Activated T-cell treated with anti-CD3 and anti-CD28 coated beads, Interleukin-2, amount 50 U/mL, for 1 hour (primary cell): ENCODE measurements at regions not wholly inside any gene's neighbourhood (a gene's known extent, or its start where the extent isn't known, plus 50 kb on each side); places are given as distances from the start of the nearest gene placed in this dataset.
"Not testable (repeated sequence)": the region's sequence is repeated elsewhere in the genome, so short reads cannot be mapped to it uniquely, and the experiment has no call there.

Experiments used
- DNase-seq: peaks from one replicate; pipeline ENCODE4 v3.0.0-alpha.2; 2020

DNA sequence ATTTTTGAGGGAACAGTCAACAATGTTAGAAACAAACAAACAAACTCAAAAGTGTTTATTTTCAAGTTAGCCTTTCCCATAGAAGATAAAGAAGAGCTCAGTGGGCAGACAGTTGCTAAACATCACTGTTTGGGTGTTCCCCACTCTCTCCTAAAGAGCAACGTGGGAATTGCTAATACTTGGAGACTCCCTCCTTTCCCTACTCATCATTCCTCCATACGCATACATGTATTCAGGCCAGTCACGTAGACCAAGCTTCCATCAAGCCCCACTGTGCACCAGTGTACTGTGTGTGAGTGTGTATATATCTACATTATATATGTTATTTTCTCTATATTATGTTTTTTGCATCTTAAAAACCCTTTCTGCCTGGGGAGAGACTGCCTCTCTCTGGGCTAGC lies 115.0 kb upstream of the EGFLAM start:
- no peak for DNase-seq

GRCh38 chr5:38141665-38142064 lies 116.7 kb upstream of the EGFLAM start:
- DNase-seq: no peak

- DNase-seq: no peak
These were observed 119.8 kb upstream of the EGFLAM start for GRCh38 chr5:38138574-38138973.

DNA sequence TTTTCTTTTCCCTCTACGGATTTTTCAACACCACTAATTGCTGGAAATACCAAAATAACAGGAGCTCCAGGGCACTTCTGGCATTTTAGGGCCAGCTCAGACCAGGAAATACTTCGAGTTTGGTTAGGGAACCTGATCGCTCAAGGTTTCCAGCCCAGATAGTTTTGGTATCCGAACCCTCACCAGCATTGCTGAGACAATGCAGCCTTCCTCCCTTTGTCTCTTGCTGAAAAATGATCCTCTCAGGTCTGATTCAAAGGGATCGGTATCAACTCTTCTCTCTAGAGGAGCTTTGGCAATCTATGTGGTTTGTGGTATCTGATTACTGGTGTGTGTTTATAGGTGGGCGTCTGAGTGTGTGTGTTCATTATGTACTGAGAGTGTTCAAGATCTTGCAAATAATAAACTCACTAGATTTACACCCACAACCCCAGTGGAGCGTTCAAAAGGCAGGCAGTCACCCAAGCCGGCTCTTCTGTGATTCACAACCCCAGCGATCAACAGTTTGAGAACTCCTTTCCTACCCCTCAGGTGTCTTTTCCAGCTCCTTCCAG lies 122.8 kb upstream of the EGFLAM start:
- no peak for DNase-seq

GRCh38 chr5:38134810-38135209 lies 123.5 kb upstream of the EGFLAM start:
- DNase-seq: no peak

- DNase-seq: not testable (repeated sequence)
These were observed 124.1 kb upstream of the EGFLAM start for GRCh38 chr5:38134294-38134693.

DNA sequence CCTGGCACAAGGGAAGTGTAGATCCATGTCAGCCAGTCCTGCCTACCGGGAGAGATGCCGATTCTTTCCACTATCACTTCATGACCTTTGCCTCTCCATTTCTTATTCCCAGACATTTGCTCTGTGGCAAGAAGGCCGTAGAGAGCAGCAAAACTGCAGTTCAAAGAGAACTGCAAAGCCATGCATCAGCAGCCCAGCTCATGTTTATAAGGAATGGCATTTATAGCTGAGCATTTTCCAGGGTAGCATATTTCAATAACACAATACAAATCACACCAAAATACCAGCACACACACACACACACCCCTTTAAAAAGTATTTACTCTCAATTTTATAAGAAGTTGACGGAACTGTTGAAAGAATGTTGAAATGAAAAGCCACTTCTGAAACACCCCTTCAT lies 126.7 kb upstream of the EGFLAM start:
- DNase-seq: no peak

DNA sequence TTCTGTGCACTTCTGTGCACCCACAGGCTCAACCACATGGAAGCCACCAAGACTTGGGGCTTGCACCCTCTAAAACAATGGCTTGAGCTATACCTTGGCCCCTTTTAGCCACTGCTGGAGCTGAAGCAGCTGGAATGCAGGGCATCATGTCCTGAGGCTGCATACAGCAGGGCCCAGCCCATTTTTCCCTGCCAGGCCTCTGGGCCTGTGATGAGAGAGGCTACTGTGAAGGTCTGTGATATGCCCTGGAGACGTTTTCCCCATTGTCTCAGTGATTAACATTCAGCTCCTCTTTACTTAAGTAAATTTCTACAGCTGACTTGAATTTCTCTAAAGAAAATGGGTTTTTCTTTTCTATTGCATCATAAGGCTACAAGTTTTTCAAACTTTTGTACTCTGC lies 134.0 kb upstream of the EGFLAM start:
- no peak for DNase-seq

GRCh38 chr5:38121420-38121819 lies 136.9 kb upstream of the EGFLAM start:
- no peak for DNase-seq

DNA sequence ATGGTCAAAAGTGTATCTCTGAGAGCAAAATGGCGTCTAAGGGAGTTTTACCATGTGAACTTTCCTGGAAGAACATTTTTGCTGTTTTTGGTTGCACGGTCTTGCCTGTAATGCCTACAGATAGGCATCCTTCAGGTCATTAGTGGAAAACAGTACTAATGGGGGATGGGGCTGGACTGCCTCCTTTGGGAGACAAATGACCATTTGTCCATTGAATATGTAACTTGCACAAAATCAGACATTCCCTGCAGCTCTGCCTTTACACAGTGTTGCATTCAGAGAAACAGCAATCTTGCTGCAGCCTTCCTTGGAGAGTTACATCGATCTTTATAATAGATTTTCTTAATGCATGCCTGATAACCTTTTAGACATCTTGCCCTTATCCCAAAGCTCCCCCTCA lies 138.5 kb upstream of the EGFLAM start:
- DNase-seq: no peak

- no peak for DNase-seq
These were observed 140.4 kb upstream of the EGFLAM start for GRCh38 chr5:38117784-38118479.

DNA sequence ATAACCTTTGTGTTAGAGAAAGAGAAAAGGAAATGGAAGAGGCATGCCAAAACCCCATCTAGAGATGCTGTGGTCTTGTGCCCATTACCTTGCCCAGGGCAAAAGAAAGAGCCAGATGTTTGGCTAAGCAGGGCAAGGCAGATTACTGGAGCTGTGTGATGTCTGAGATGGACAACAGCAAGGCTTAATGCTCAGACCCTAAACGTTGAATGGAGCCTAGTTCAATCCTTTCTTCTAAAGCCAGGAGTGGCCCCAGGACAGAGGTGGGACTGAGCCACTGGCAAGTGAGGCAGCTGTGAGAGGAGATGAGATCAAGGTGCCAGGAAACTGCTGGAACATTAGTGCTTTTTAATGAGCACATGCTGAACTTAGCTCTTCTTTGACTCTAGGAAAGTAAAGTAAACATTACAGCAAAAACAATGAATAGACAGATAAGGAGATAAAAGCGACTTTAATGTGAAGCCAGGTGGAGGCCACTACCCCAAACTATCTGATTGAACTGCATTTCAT lies 143.0 kb upstream of the EGFLAM start:
- DNase-seq: no peak

- no peak for DNase-seq
These were observed 144.5 kb upstream of the EGFLAM start for GRCh38 chr5:38113880-38114279.

DNA sequence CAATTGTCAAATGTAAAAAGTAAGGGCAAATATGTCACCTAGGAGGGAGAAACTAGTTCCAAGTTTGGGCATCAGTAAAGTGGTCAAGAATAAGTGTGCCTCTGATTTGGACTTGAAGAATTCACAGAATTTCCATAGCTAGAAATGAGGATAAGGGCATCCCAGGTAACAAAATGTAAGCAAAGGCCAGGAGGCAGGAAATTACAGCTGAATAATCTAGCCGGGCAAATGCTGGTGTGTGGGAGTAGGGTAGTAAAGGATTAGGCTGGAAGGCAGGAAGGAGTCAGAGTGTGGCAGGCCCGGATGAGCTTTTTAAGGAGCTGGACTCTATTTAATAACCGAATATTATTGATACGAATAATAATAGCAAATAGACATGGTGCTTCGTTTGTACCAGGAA lies 144.9 kb upstream of the EGFLAM start:
- no peak for DNase-seq

GRCh38 chr5:38112938-38113337 lies 145.4 kb upstream of the EGFLAM start:
- DNase-seq: no peak

- no peak for DNase-seq
These were observed 148.2 kb upstream of the EGFLAM start for GRCh38 chr5:38110130-38110529.

- no peak for DNase-seq
These were observed 151.3 kb upstream of the EGFLAM start for GRCh38 chr5:38107096-38107495.

GRCh38 chr5:38105801-38106200 lies 152.6 kb upstream of the EGFLAM start:
- no peak for DNase-seq

GRCh38 chr5:38105231-38105570 lies 153.2 kb upstream of the EGFLAM start:
- DNase-seq: no peak

DNA sequence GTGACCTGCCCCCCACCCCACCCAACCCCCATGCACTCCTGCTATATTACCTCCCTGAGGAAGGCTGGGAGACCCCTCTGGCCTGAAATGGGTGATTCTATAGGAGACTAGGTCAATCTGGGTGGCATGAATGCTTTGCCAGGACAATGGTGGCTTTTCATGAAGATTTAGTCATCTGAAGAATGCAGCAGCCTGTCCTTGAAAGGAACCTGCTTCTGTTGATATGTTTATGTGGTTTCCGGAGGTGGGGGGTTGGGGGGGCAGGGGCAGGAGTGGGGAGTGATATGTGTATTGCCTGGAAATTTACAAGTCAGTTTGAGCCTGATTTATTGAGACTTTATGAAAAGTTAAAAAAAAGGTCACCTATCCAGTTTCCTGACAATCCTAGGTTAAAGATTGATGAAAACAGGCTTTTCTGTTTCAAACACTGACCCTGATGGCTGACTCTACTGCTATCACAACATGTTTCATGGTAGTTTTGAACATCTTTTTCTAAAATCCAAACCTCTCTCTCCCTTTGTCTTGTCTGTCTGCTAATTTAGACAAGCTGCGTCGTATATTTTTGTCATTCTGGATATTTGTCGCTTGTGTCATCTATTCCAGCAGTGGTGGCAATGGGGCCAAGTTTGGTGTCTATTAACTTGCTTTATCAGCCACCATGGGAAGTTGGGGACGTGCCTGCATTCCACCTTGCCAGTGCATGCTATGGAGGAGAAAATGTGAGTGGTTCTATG lies 153.7 kb upstream of the EGFLAM start:
- DNase-seq: no peak

GRCh38 chr5:38101897-38102296 lies 156.5 kb upstream of the EGFLAM start:
- DNase-seq: no peak

DNA sequence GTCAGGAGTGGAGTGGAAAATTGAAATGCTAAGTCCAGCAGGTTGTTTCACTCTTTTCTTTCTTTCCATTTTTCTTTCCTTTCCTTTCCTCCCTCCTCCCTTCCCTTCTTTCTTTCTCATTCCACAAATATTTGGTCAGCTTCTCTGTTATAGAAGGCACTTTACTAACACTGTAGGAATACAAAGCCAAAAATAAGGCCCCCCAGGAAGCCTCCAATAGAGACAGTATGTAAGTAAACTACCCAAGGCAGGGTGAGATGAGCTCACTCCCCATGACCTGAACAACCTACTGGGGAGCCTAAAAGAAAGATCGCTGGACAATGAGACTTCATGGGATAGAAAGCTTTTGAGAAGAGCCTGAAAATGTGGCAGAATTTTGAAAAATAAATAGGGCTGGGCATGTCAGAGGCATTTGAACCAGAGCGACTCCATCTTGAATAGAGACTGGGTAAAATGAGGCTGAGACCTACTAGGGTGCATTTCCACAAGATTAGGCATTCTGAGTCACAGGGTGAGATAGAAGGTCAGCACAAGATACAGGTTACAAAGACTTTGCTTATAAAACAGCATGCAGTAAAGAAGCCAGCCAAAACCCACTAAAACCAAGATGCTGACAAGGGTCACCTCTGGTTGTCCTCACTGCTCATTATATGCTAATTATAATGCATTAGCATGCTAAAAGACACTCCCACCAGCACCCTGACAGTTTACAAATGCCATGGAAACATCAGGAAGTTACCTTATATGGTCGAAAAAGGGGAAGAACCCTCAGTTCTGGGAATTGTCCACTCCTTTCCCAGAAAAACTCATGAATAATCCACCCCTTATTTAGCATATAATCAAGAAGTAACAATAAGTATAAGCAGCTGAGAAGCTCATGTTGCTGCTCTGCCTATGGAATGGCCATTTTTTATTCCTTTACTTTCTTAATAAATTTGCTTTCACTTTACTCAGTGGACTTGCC lies 158.9 kb upstream of the EGFLAM start:
- DNase-seq: no peak

GRCh38 chr5:38094889-38095288 lies 163.5 kb upstream of the EGFLAM start:
- DNase-seq: no peak
